IPS-20b (cell line): ENCODE measurements at regions not wholly inside any gene's neighbourhood (a gene's known extent, or its start where the extent isn't known, plus 50 kb on each side); places are given as distances from the start of the nearest gene placed in this dataset.
"Not testable (repeated sequence)": the region's sequence is repeated elsewhere in the genome, so short reads cannot be mapped to it uniquely, and the experiment has no call there.

Experiments
- H3K27ac ChIP-seq: one replicate; pipeline ENCODE4 v1.5.1; 2013; ENCODE audit warnings: low read length
- H3K27me3 ChIP-seq: 2 replicates; pipeline ENCODE4 v1.6.1; 2013; ENCODE audit warnings: mild to moderate bottlenecking, low read length, inconsistent platforms; ENCODE audit not compliant: insufficient read depth
- H3K36me3 ChIP-seq: 2 replicates; pipeline ENCODE4 v1.6.1; 2013; ENCODE audit warnings: low read depth, mild to moderate bottlenecking, inconsistent platforms, low read length, moderate library complexity; ENCODE audit not compliant: insufficient read depth
- H3K4me1 ChIP-seq: 2 replicates; pipeline ENCODE4 v1.6.1; 2013; ENCODE audit warnings: mild to moderate bottlenecking, control low read depth, inconsistent platforms, low read length, moderate library complexity; ENCODE audit not compliant: insufficient read depth
- H3K4me3 ChIP-seq: 2 replicates; pipeline ENCODE4 v1.5.1; 2013; ENCODE audit warnings: mild to moderate bottlenecking, low read length, inconsistent platforms
- H3K9ac ChIP-seq: 2 replicates; pipeline ENCODE4 v1.6.1; 2013; ENCODE audit warnings: low read depth, mild to moderate bottlenecking, inconsistent platforms, low read length, moderate library complexity
- H3K9me3 ChIP-seq: 2 replicates; pipeline ENCODE4 v1.6.1; 2013; ENCODE audit warnings: mild to moderate bottlenecking, low read depth, low read length, inconsistent platforms; ENCODE audit not compliant: insufficient read depth

- not testable (repeated sequence) for H3K9ac ChIP-seq, H3K4me3 ChIP-seq, H3K4me1 ChIP-seq, H3K27me3 ChIP-seq, H3K27ac ChIP-seq, H3K9me3 ChIP-seq, H3K36me3 ChIP-seq
Measured at GRCh38 chr1:143504080-143504479, 467.7 kb downstream of the FAM72C start.

GRCh38 chr1:143503048-143503447 is 468.7 kb downstream of the FAM72C start:
- H3K27ac ChIP-seq, H3K4me3 ChIP-seq: not testable (repeated sequence)
- peaks cover 11% of the 10 kb centered on the region for H3K27me3 ChIP-seq

GRCh38 chr1:143502038-143502437 is 469.7 kb downstream of the FAM72C start:
- not testable (repeated sequence) for H3K27ac ChIP-seq, H3K4me3 ChIP-seq, H3K9me3 ChIP-seq, H3K36me3 ChIP-seq, H3K4me1 ChIP-seq, H3K9ac ChIP-seq
- peaks cover 20% of the 10 kb centered on the region for H3K27me3 ChIP-seq

More at GRCh38 chr1:143503048-143503447, 468.7 kb downstream of the FAM72C start:
- not testable (repeated sequence) for H3K36me3 ChIP-seq, H3K9ac ChIP-seq, H3K9me3 ChIP-seq, H3K4me1 ChIP-seq

GRCh38 chr1:143498059-143498749 is 473.6 kb downstream of the FAM72C start:
- not testable (repeated sequence) for H3K4me1 ChIP-seq, H3K27ac ChIP-seq, H3K36me3 ChIP-seq, H3K9me3 ChIP-seq, H3K4me3 ChIP-seq, H3K9ac ChIP-seq
- H3K27me3 ChIP-seq = peaks cover 43% of the 10 kb centered on the region

GRCh38 chr1:143497374-143497747 is 474.4 kb downstream of the FAM72C start:
- no peak overlapping the region for H3K27ac ChIP-seq
- H3K4me3 ChIP-seq = no peak overlapping the region
- H3K4me1 ChIP-seq = no peaks in the 10 kb centered on the region
- H3K27me3 ChIP-seq = peaks cover 43% of the 10 kb centered on the region
- no peaks in the 10 kb centered on the region for H3K9me3 ChIP-seq
- H3K36me3 ChIP-seq = no peaks in the 10 kb centered on the region
- no peak overlapping the region for H3K9ac ChIP-seq

GRCh38 chr1:143496526-143497373 is 475.0 kb downstream of the FAM72C start:
- H3K4me3 ChIP-seq, H3K9ac ChIP-seq, H3K27ac ChIP-seq: not testable (repeated sequence)

More at GRCh38 chr1:143496526-143497373, 475.0 kb downstream of the FAM72C start:
- not testable (repeated sequence) for H3K4me1 ChIP-seq, H3K9me3 ChIP-seq, H3K36me3 ChIP-seq
- H3K27me3 ChIP-seq = peaks cover 43% of the 10 kb centered on the region
